ENCODE measurements at regions not wholly inside any gene's neighbourhood (a gene's known extent, or its start where the extent isn't known, plus 50 kb on each side); places are given as distances from the start of the nearest gene placed in this dataset.

GRCh38 chr12:59517522-59517921 lies 78.3 kb upstream of the SLC16A7 start:
- TF ChIP-seq CTCF (conservative IDR thresholded peaks at IDR 0.05; ENCODE audit: low read depth, low read length), result no peak
- no peak for TF ChIP-seq EZH2 (IDR thresholded peaks at IDR 0.05; ENCODE audit: borderline replicate concordance, low read depth, low read length, poor library complexity, severe bottlenecking)
